Medulla oblongata (tissue), 1 donor: ENCODE measurements at regions not wholly inside any gene's neighbourhood (a gene's known extent, or its start where the extent isn't known, plus 50 kb on each side); places are given as distances from the start of the nearest gene placed in this dataset.

ENCODE experiments used
- DNase-seq: peaks from one replicate; pipeline ENCODE4 v3.0.0-alpha.2; 2015; ENCODE audit errors: extremely low spot score

GRCh38 chr13:44323754-44324153 lies 49.9 kb upstream of the SERP2 start:
- no peak for DNase-seq
